ENCODE measurements at regions not wholly inside any gene's neighbourhood (a gene's known extent, or its start where the extent isn't known, plus 50 kb on each side); places are given as distances from the start of the nearest gene placed in this dataset.

DNA sequence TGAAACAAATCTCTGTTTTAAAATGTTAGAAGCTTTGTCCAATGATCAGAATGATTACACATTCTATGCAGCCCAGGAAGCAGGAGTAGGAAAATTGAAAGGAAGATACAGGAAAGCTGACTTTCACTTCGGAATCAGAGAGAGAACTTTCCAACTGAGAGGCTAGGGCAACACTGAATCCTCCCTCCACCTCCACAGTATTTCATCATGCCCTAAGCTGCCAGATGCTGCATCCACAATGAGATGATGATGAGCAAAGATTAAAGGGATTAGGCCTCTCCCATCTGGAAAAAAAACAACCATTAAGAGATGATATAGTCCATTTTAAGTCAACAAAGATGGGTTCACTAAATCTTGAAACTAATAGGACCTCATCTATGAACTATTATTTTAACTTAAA lies 215.6 kb downstream of the GPR37 start (continued):
- TF ChIP-seq, protein P1, sequence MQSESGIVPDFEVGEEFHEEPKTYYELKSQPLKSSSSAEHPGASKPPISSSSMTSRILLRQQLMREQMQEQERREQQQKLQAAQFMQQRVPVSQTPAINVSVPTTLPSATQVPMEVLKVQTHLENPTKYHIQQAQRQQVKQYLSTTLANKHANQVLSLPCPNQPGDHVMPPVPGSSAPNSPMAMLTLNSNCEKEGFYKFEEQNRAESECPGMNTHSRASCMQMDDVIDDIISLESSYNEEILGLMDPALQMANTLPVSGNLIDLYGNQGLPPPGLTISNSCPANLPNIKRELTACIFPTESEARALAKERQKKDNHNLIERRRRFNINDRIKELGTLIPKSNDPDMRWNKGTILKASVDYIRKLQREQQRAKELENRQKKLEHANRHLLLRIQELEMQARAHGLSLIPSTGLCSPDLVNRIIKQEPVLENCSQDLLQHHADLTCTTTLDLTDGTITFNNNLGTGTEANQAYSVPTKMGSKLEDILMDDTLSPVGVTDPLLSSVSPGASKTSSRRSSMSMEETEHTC (IDR thresholded peaks at IDR 0.05), result no peak
- TF ChIP-seq, protein P2, sequence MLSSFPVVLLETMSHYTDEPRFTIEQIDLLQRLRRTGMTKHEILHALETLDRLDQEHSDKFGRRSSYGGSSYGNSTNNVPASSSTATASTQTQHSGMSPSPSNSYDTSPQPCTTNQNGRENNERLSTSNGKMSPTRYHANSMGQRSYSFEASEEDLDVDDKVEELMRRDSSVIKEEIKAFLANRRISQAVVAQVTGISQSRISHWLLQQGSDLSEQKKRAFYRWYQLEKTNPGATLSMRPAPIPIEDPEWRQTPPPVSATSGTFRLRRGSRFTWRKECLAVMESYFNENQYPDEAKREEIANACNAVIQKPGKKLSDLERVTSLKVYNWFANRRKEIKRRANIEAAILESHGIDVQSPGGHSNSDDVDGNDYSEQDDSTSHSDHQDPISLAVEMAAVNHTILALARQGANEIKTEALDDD (IDR thresholded peaks at IDR 0.05), result no peak

GRCh38 chr7:124542476-124542875 lies 223.1 kb downstream of the GPR37 start:
- Histone ChIP-seq H3K27ac (ENCODE audit: extremely low read depth, low read depth, low read length) (no peak overlapping the region), H3K4me2 (ENCODE audit: insufficient read depth, low read length) (no peak overlapping the region), H3K27me3 (ENCODE audit: control insufficient read depth in 2 of 2, insufficient read depth in 2 of 2, low read length in 2 of 2) (no peaks in the 10 kb centered on the region), H3K9me1 (ENCODE audit: control insufficient read depth, insufficient read depth, low read length) (no peaks in the 10 kb centered on the region), H3K79me2 (ENCODE audit: control insufficient read depth, insufficient read depth, low read length) (no peaks in the 10 kb centered on the region), H2AFZ (ENCODE audit: low read depth, low read length) (no peak overlapping the region), H3K9ac (ENCODE audit: insufficient read depth in 1 of 2, low read depth in 2 of 2, low read length in 2 of 2) (no peak overlapping the region), H3K9me3 (replicated peaks; ENCODE audit: control insufficient read depth, insufficient read depth, low read depth, low read length) (no peaks in the 10 kb centered on the region), H3K4me3 (no peak overlapping the region), H3K4me1 (replicated peaks in 1 of 2; ENCODE audit: control insufficient read depth in 2 of 2, insufficient read depth in 2 of 2, low read length in 2 of 2) (no peaks in the 10 kb centered on the region), H3K36me3 (ENCODE audit: control insufficient read depth, insufficient read depth, low read length) (no peaks in the 10 kb centered on the region), H4K20me1 (replicated peaks; ENCODE audit: control insufficient read depth, insufficient read depth, low read length) (no peaks in the 10 kb centered on the region)
- intact Hi-C loops (cut with micrococcal nuclease), result no loop called here
- in situ Hi-C loops (cut with MboI), result no loop called here
- FAIRE-seq, result no peak
- CTCF ChIA-PET (ENCODE audit: low intra/inter-chr PET ratio), result no interaction called here
- POLR2A ChIA-PET, result no interaction called here
- WGBS (ENCODE audit: insufficient coverage, low coverage, missing lambda C conversion rate), result 0% methylated on average over 1 of the region's 1 CpG
- DNase-seq (ENCODE audit: extremely low read depth in 1 of 4, low spot score in 3 of 4), result no peak
- no peak for ATAC-seq
- TF ChIP-seq HNRNPLL (IDR thresholded peaks at IDR 0.05; ENCODE audit: low read depth, low read length, poor library complexity, severe bottlenecking), result no peak
- no peak for TF ChIP-seq SMARCC2 (IDR thresholded peaks at IDR 0.05; ENCODE audit: low read depth)
- no peak for TF ChIP-seq CBX2 (IDR thresholded peaks at IDR 0.05; ENCODE audit: insufficient read depth, low read length, poor library complexity, severe bottlenecking)
- no peak for TF ChIP-seq ZNF384 (IDR thresholded peaks at IDR 0.05; ENCODE audit: low read depth, low read length)
- no peak for TF ChIP-seq RNF2 (IDR thresholded peaks at IDR 0.05)
- TF ChIP-seq RBM22 (IDR thresholded peaks at IDR 0.05; ENCODE audit: low read depth, low read length, poor library complexity, severe bottlenecking), result no peak
- TF ChIP-seq KHSRP (IDR thresholded peaks at IDR 0.05), result no peak
- no peak for TF ChIP-seq ZNF408 (CRISPR knock-in tag; IDR thresholded peaks at IDR 0.05; ENCODE audit: low read depth)
- TF ChIP-seq BRD9 (IDR thresholded peaks at IDR 0.05; ENCODE audit: low read depth, partially characterized antibody), result no peak
- no peak for TF ChIP-seq TEAD1 (CRISPR knock-in tag; IDR thresholded peaks at IDR 0.05)
- TF ChIP-seq DPF2 (IDR thresholded peaks at IDR 0.05), result no peak
- TF ChIP-seq POLR2H (tag; IDR thresholded peaks at IDR 0.05; ENCODE audit: low read depth), result no peak
- BruUV-seq (replicated peaks), result no TSS peak

Data from K562 (cell line).